HG02610 (cell line): ENCODE measurements at regions not wholly inside any gene's neighbourhood (a gene's known extent, or its start where the extent isn't known, plus 50 kb on each side); places are given as distances from the start of the nearest gene placed in this dataset.
"Not testable (repeated sequence)": the region's sequence is repeated elsewhere in the genome, so short reads cannot be mapped to it uniquely, and the experiment has no call there.

ENCODE experiments used
- ATAC-seq: cut with Tn5 transposase; IDR thresholded peaks from one replicate; pipeline ENCODE4 v1.9.1; 2021; ENCODE audit warnings: mild to moderate bottlenecking, moderate library complexity; ENCODE audit not compliant: unreplicated experiment

DNA sequence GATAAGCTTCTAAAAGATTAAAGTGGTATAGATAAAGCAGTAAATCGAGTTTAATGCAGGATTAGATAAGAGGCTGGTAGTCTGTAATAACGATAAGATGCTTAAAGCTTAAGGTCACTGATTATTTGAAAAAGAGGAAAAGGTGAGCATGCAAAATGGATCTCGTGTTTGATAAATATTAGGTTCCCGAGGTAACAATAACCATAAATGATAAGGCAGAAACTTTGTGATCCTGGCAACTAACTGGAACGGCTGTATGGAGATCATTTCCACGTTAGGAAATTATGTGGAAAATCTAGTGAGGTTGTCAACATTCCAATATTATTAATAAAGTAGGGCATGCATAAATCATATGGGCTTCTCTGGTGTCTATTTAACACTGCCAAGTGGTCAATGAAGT is 255.5 kb downstream of the EFCAB11 start:
- ATAC-seq = no peak

DNA sequence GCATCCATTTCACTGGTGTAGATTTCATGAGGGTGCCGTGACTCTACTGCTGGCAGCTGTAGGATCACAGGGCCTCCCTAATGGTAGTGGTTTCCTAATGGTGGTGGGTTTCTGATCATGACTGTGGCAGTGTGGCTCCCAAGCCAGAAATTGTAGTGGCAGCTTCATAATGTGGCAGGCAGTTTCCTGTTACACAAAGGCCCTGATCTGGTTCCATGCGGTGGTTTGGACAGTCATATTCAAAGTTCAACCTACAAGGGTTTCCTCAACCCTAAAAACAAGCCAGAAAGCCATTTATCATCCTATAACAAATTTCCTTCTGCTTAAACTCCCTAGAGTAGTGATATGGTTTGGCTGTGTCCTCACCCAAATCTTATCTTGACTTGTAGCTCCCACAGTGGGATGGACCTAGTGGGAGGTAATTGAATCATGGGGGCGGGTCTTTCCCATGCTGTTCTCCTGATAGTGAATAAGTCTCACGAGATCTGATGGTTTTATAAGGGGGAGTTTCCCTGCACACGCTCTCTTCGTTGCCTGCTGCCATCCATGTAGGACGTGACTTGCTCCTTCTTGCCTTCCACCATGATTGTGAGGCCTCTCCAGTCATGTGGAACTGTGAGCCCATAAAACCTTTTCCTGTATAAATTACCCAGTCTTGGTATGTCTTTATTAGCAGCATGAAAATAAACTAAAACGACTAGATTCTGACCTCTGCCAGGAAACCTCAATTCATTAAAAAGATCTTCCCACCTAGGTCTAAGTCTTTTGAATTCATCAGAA is 257.1 kb downstream of the EFCAB11 start:
- no peak for ATAC-seq

DNA sequence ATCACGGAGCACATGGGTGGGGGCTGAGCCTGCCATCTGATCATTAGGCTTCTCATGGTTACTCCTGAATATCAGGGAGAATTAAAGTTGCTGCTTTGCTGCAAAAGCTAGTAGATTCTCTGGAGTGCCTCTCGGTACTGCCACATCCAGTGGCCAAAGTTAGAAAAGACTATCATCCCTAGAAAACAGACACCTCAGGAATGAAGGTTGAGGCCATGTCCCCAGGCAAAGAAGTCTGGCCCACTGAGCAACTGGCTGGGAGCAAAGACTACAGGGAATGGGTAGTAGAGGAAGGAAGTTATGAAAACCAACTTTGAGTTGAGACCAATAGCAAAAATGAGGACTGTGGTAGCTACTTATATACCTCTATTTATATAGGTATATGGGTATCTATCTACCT is 258.7 kb downstream of the EFCAB11 start:
- ATAC-seq = no peak

DNA sequence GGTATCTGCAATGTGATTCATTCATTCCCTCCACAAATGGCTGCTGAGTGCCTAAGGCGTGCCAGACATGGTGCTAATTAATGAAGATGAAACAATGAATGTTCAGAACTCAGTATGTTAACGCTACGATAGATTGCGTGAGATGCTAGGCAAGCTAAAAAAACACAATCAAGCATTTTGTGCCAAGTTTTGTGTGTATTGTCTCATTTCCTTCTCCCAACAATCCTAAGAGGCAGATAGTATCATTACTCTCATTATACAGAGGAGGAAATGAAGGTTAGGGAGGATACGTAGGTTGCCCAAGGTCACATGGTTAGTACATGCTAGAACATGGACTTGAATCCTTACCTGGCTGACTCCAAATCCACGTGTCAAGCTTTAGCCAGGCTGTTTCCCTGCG is 264.4 kb downstream of the EFCAB11 start:
- ATAC-seq = no peak

DNA sequence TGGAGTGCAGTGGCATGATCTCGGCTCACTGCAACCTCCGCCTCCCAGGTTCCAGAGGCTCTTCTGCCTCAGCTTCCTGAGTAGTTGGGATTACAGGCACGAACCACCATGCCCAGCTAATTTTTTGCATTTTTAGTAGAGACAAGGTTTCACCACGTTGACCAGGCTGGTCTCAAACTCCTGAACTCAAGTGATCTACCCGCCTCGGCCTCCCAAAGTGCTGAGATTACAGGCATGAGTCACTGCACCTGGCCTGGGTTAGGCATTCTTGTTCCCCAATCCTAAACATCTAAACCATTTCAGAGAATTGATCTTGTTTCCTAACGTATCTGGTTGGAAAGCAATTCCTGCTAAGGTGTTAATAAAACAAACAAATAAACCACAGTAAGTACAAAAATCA is 264.8 kb downstream of the EFCAB11 start:
- ATAC-seq = not testable (repeated sequence)

DNA sequence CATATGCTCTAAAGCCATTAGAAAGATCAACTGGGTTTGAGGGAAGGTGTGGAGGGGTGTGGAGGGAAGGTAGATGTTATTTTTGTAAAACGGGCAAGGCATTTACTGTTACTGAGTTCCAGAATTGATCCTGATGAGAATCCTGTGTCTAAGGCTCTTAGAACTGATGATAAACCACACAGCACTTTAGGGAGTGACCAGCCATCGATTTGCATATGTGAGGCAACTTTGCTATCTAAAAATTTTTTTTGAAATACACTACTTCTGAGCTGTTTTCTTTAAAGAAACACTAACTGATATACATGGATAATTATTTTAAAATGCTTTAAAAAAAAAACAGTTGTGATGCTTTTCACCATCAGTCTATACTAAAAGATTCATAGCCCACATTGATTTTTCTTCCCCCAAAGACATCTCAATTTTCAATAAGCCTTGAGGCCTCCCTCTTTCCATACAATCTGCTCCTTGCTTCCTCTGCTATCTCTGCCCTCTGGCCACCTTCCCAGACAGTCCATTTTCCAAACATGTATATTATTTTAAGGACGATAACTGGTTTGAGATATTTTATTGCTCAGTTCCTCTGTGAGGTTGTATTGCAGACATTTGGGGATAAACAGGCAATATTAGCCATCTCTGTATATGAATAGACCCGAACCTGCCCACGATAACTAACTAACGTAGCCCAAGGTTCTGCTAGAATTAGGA is 265.9 kb downstream of the EFCAB11 start:
- ATAC-seq = no peak

DNA sequence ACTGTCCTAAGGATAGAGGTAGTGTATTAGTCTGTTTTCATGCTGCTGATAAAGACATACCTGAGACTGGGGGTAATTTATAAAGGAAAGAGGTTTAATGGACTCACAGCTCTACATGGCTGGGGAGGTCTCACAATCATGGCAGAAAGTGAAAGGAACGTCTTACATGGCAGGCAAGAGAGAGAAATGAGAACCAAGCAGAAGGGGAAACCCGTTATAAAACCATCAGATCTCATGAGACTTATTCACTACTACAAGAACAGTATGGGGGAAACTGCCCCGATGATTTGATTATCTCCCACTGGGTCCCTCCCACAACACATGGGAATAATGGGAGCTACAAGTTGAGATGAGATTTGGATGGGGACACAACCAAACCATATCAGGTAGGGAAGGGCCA is 267.4 kb downstream of the EFCAB11 start:
- ATAC-seq = not testable (repeated sequence)

DNA sequence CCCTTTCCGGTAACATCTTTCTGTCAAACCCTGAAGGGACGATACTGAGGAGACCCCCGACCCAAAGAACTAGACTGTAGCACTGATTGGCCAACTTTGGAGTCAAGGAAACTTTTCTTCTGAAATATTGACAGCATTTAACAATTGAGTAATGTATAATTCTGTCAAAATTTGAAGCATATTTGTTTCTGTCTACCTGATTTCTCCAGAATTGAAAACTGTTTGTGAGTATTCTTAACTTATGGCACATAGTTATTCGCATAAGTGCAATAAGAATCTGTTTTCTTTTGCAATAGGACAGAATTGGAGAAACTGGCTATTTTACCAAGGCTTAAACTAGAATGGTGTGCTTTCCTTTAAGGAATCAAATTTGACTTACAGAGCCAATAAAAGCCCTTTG is 267.1 kb upstream of the FOXN3 start:
- no peak for ATAC-seq

DNA sequence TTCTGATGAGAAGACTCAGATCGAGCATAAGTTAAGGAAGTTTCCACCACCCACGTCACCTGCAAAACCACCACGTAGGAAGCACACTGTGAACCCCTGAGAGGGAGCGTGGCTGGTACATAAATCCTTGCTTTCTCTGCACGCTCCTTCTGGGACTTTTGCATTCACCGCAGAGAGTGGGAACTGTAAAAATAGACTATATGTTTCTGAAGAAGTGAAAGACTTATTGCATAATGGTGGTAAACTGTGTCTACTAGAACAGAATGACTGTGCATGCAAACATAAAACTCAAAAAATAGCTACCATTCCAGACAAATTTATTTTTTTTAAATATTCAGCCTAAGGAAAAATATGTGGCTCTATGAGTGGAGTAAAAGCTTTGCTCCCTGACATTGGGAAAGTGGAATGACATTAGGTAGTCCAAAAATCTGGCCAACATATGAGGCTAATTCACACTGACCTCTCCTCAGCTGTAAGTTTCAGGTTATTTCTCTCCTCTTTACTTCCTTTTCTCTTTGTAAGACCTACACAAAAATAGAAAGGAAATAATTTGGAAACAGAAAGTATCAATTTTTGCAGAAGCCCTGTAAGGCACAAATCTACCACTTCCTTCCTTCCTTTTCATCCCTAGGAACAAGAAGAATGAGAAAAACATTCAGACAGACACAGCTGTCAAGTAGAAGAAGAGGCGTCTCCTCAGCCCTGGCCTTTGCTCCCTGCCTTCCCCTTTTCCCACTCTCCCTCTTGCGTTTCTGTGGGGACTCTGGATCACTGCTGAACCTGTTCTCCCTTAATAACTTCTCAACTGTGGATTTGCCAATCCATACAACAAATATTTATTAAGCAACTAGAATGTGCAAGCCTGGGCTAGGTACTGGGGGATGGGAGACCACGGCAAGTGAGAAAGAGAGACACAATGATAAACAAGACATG is 264.3 kb upstream of the FOXN3 start:
- ATAC-seq = peak; percentile 86

DNA sequence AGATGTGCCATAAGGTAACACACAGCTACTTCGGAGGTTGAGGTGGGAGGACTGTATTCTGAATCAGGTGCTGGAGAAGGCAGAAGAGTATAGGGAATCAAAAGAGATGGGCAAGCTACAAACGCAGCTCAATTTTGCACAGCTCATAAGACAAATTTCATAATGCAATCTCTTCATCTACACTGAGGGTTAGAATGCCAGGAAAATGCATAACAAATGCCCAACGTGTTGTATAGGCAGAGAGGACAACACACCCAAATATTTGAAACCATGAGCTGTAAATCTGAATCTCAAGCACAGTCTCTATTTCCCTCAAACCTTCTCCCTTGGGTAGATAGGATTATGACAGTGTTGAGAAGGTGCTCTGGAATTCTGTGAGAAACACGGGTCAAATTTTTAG is 263.1 kb upstream of the FOXN3 start:
- no peak for ATAC-seq

DNA sequence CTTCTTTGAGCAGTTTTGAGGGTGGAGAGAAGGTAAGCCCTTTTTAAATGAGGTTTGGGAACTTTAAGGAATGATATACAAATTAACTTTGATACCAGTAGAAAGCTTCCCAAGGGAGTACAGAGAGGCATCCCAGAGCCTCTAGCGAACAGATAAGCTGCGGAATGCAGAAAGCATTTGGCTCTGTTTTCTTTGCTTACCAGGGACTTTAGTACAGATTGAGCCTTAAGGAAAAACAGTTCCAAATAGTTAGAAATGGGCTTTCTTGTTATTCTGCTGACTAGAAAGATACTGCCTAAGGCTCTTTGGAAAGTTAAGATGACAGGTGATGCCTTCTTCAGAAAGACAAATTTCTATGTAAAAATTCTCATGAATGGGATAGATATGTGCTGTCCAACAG is 261.7 kb upstream of the FOXN3 start:
- ATAC-seq = no peak

DNA sequence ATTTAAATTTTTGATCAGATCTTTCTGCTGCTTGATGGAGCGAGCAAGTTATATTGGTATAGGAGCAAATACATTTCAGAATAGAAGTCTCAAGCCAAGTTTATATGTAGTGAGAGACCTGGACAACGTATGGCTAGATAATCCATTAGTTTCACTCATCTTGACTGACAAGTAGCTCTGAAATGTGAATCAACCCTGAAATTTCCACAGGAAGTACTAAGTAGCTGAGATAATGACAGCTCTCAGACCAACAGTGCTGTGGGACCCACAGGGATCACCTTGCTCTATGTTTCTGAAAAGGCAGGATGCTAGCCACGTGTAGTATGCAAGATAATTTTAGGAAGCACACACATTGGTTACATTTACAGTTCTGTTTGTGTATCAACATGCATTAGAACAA is 258.6 kb upstream of the FOXN3 start:
- no peak for ATAC-seq

DNA sequence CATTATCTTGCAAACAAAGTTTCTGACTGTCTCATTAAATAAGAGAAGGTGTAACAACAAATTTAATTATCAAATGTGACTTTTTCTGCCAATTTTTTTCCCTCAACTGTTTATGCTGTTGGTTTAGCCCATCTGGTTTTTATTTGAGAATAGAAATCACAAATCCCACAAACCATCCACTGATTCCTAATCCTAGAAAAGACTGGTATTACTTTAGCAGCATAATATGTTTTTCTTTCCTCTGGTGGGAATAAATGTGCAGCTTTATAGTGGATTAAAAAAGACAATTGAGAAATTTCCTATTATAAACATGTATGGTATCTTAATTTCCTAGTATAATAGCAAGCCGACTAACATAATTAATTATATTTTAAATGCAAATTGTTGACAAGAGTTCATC is 257.9 kb upstream of the FOXN3 start:
- ATAC-seq = no peak

DNA sequence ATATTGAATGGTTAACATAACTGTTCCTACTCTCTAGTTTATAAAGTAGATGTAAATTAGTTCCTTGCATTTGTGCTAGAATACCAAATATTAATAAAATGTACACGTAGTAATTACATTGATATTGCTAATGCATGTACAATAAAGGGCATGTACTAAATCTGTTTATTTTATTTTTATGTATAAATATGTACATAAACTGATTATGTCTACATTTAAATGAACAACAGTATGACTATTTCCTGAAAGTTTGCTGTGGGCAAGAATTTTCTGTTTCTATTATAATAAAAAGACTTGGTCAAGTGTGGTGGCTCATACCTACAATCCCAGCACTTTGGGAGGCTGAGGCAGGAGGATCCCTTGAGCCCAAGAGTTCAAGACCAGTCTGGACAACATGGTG is 257.2 kb upstream of the FOXN3 start:
- ATAC-seq = no peak

DNA sequence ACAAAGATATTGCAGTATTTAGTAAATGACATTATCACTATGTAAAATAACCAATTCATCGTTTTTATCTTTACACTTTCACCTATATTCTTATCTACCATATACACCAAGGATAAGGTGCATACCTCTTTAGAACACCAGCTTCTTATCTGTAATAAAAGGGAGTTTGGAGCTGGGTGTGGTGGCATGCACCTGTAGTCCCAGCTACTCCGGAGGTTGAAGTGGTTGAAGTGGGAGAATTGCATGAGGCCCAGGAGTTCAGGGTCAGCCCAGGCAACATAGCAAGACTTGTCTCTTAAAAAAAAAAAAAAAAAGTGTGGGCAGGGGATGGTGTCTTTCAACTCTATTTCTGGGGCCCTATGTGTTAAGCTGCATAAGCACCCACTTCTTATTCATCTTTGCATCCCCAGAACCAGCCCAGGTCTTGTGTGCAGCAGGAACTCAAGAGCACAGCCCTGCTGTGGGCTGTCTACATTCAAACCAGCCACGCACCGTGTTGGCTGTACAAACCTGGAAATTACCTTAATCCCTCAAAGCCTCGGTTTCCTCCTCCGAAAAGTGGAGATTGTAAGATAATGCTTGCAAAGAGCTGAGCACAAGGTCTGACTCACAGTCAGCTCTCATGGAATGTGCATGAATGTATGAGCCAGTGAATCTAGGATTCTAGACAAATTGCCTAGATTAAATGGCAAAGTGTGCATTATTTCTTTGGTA is 256.6 kb upstream of the FOXN3 start:
- ATAC-seq = no peak

DNA sequence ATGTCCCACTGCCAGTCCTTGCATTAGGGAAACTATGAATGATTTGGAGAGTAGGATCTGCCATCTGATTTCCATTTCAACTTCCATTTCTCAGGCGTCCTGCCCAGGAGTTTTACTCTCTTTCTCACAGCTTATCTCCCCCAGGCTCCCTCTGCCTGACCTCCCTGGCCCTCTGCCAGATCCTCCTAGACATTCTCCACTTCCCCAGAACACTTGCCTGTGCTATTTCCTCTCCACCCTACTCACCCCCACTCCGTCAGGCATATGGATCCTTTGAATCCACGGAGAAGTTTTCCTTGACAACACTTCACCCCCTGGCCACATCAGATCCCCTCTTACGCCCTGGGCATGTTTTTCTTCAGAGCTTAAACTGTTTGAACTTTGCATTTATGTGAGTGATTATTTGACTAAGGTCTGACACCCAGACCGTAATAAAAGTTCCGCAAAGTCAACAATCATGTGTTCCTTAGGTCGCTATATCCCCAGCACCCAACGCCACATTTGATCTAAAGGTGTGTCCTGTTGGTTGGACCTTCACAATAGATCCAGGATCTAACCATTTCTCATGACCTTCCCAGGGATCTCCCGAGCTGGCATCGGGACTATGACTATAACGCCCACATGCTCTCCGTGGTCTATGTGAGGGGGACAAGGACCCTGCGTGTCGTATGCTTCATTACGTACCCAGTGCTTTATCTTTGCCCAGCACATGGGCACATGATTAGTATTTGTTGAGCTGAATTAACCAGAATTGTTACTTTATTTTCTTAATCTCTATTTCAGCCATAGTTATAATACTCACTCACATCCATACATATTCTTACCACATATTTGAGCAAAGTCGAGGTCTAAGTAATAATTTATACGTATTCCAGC is 255.8 kb upstream of the FOXN3 start:
- ATAC-seq = no peak

DNA sequence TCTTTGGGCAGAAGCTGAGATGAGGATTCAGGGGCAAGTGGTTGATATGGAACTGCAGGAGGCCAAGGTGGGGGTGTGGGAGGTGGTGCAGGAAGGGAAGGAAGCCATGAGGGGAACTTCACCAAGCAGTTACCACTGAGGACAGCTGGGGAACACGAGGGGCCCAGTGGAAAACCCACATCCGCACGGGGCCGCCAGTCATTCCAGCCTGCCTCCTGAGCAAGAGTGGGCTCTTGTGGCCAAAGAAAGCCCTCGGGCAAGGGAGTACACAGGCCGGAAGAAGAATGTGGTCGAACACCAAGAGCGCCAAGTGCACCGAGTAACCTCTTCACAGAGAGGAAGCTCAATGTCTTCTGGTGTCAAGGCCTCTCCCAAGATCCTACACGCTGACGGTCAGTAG is 252.2 kb upstream of the FOXN3 start:
- peak; percentile 87 for ATAC-seq

DNA sequence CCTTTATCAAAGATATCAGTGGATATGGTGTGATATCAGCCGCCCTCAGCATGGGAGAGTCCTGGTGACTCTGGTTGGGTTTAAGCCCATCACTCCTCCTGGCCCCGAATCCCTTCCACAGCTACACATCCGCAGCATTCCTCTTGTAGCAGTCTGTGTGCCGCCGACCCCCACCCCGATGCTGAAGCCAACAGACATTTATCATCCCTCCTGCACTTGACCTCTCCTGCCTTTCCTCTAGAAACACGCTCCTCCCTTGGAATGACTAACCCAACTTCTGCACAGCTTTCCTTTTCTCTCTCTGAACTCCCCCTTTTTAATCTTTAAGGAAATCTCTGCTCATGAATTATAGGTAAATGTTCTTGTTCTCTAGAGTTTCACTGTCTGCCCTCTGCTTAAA is 250.9 kb upstream of the FOXN3 start:
- no peak for ATAC-seq

DNA sequence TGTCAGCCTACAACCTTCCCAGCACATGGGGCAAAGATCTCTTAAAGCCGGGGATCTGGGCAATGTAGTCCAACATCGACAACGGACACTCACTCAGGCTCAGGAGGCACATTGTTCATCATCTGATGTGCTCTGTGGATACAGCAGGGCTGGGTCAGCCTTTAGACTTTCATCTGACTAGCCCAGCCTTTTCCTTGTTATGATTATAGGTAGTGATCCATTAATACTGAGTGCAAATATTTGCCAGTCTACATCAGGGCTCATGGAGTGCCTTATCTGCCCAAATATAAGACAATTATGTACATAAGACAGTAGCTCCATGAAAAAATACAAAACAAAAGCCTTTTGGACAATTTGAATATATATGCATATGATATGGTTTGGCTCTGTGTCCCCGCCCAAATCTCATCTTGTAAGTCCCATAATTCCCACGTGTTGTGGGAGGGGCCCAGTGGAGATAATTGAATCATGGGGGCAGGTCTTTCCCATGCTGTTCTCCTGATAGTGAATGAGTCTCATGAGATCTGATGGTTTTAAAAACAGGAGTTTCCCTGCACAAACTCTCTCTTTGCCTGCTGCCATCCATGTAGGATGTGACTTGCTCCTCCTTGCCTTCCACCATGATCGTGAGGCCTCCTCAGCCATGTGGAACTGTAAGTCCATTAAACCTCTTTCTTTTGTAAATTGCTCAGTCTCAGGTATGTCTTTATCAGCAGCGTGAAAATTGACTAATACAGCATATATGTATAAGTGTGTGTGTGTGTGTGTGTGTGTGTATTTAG is 248.5 kb upstream of the FOXN3 start:
- ATAC-seq = not testable (repeated sequence)
